ENCODE measurements at regions not wholly inside any gene's neighbourhood (a gene's known extent, or its start where the extent isn't known, plus 50 kb on each side); places are given as distances from the start of the nearest gene placed in this dataset.

GRCh38 chr3:88462230-88462629, 312.5 kb downstream of the C3orf38 start:
- no peak for TF ChIP-seq POLR2A (IDR thresholded peaks at IDR 0.05)
- TF ChIP-seq CTCF (IDR thresholded peaks at IDR 0.05): no peak
